BE2C (cell line): ENCODE measurements at regions not wholly inside any gene's neighbourhood (a gene's known extent, or its start where the extent isn't known, plus 50 kb on each side); places are given as distances from the start of the nearest gene placed in this dataset.

Experiments used
- DNase-seq: peaks from one replicate; pipeline ENCODE4 v3.0.0-alpha.2; 2020
- H3K27me3 ChIP-seq: fragments of 250-450 bp; sonication (Bioruptor Pico); 2 replicates; pipeline ENCODE4 v1.5.1; 2020; ENCODE audit warnings: mild to moderate bottlenecking
- H3K36me3 ChIP-seq: fragments of 250-450 bp; sonication (Bioruptor Pico); 2 replicates; pipeline ENCODE4 v1.5.1; 2020; ENCODE audit warnings: mild to moderate bottlenecking
- H3K4me1 ChIP-seq: fragments of 250-450 bp; sonication (Bioruptor Pico); 2 replicates; pipeline ENCODE4 v1.5.1; 2020
- H3K4me3 ChIP-seq: 2 replicates; pipeline ENCODE4 v1.5.1; 2011; ENCODE audit warnings: low read depth, low read length
- H3K9me3 ChIP-seq: fragments of 250-450 bp; sonication (Bioruptor Pico); 2 replicates; pipeline ENCODE4 v1.5.1; 2020
- CTCF ChIP-seq: IDR thresholded peaks from 2 replicates; pipeline ENCODE4 v1.5.1; 2012; ENCODE audit warnings: mild to moderate bottlenecking, low read depth, low read length

- Histone ChIP-seq H3K27me3 (no peaks in the 10 kb centered on the region), H3K4me3 (no peak overlapping the region), H3K36me3 (no peaks in the 10 kb centered on the region), H3K9me3 (no peaks in the 10 kb centered on the region), H3K4me1 (no peaks in the 10 kb centered on the region)
- no peak for TF ChIP-seq CTCF
- no peak for DNase-seq
Measured at GRCh38 chr1:164977561-164977960, 379.0 kb downstream of the LMX1A start.

- Histone ChIP-seq H3K27me3 (no peaks in the 10 kb centered on the region), H3K4me1 (no peaks in the 10 kb centered on the region), H3K36me3 (no peaks in the 10 kb centered on the region), H3K4me3 (no peak overlapping the region), H3K9me3 (no peaks in the 10 kb centered on the region)
- DNase-seq, result no peak
- TF ChIP-seq CTCF, result no peak
Measured at GRCh38 chr1:164971921-164972415, 384.5 kb downstream of the LMX1A start.

GRCh38 chr1:164971391-164971790 lies 385.1 kb downstream of the LMX1A start:
- H3K4me3 ChIP-seq, result no peak overlapping the region
- TF ChIP-seq CTCF, result no peak
- H3K36me3 ChIP-seq, result no peaks in the 10 kb centered on the region
- H3K9me3 ChIP-seq, result no peaks in the 10 kb centered on the region
- DNase-seq, result no peak
- H3K27me3 ChIP-seq, result no peaks in the 10 kb centered on the region
- H3K4me1 ChIP-seq, result no peaks in the 10 kb centered on the region

GRCh38 chr1:164969253-164969652 lies 387.3 kb downstream of the LMX1A start:
- Histone ChIP-seq H3K9me3 (no peaks in the 10 kb centered on the region), H3K27me3 (no peaks in the 10 kb centered on the region), H3K36me3 (no peaks in the 10 kb centered on the region), H3K4me1 (no peaks in the 10 kb centered on the region), H3K4me3 (no peak overlapping the region)
- no peak for TF ChIP-seq CTCF
- DNase-seq, result no peak

- no peak overlapping the region for H3K4me3 ChIP-seq
- TF ChIP-seq CTCF, result no peak
- no peaks in the 10 kb centered on the region for H3K27me3 ChIP-seq
- no peak for DNase-seq
- H3K9me3 ChIP-seq, result no peaks in the 10 kb centered on the region
- H3K36me3 ChIP-seq, result no peaks in the 10 kb centered on the region
- H3K4me1 ChIP-seq, result no peaks in the 10 kb centered on the region
Measured at GRCh38 chr1:164967300-164967699, 389.2 kb downstream of the LMX1A start.

GRCh38 chr1:164961715-164962114 lies 394.8 kb downstream of the LMX1A start:
- Histone ChIP-seq H3K36me3 (no peaks in the 10 kb centered on the region), H3K9me3 (no peaks in the 10 kb centered on the region), H3K27me3 (no peaks in the 10 kb centered on the region), H3K4me3 (no peak overlapping the region), H3K4me1 (no peaks in the 10 kb centered on the region)
- TF ChIP-seq CTCF, result no peak
- DNase-seq, result no peak
